Hepatocyte (in vitro differentiated cells): ENCODE measurements at regions not wholly inside any gene's neighbourhood (a gene's known extent, or its start where the extent isn't known, plus 50 kb on each side); places are given as distances from the start of the nearest gene placed in this dataset.

ENCODE experiments used
- DNase-seq: peaks from one replicate; pipeline ENCODE4 v3.0.0-alpha.2; 2016; ENCODE audit warnings: low spot score
- H2AFZ ChIP-seq: fragments of 200-600 bp; sonication (generic); 2 replicates; pipeline ENCODE4 v1.6.0; 2016; ENCODE audit warnings: antibody characterized with exemption, mild to moderate bottlenecking
- H3K27ac ChIP-seq: fragments of 200-600 bp; sonication (generic); 2 replicates; pipeline ENCODE4 v1.5.1; 2016; ENCODE audit warnings: mild to moderate bottlenecking
- H3K27me3 ChIP-seq: fragments of 200-600 bp; sonication (generic); 2 replicates; pipeline ENCODE4 v1.6.1; 2016
- H3K36me3 ChIP-seq: fragments of 200-600 bp; sonication (generic); replicated peaks from 2 replicates; pipeline ENCODE4 v1.5.1; 2016; ENCODE audit warnings: low read depth; ENCODE audit not compliant: insufficient read depth
- H3K4me1 ChIP-seq: fragments of 200-600 bp; sonication (generic); 2 replicates; pipeline ENCODE4 v1.5.1; 2016; ENCODE audit warnings: mild to moderate bottlenecking, moderate library complexity; ENCODE audit not compliant: insufficient read depth
- H3K4me2 ChIP-seq: fragments of 200-600 bp; sonication (generic); 2 replicates; pipeline ENCODE4 v1.6.0; 2016
- H3K4me3 ChIP-seq: fragments of 200-600 bp; sonication (generic); 2 replicates; pipeline ENCODE4 v1.5.1; 2016; ENCODE audit warnings: mild to moderate bottlenecking
- H3K79me2 ChIP-seq: fragments of 200-600 bp; sonication (generic); 2 replicates; pipeline ENCODE4 v1.6.0; 2017; ENCODE audit warnings: mild to moderate bottlenecking
- H3K9me2 ChIP-seq: fragments of 200-600 bp; sonication (generic); replicated peaks from 2 replicates; pipeline ENCODE4 v1.6.0; 2017; ENCODE audit warnings: mild to moderate bottlenecking; ENCODE audit not compliant: insufficient read depth
- H3K9me3 ChIP-seq: fragments of 200-600 bp; sonication (generic); 2 replicates; pipeline ENCODE4 v1.5.1; 2016; ENCODE audit warnings: low read depth, mild to moderate bottlenecking
- H4K20me1 ChIP-seq: fragments of 200-600 bp; sonication (generic); 2 replicates; pipeline ENCODE4 v1.6.0; 2016; ENCODE audit warnings: mild to moderate bottlenecking; ENCODE audit not compliant: insufficient read depth, poor library complexity, severe bottlenecking
- CTCF ChIP-seq: fragments of 200-600 bp; sonication (generic); IDR thresholded peaks from 2 replicates; pipeline ENCODE4 v1.5.1; 2016; ENCODE audit warnings: antibody characterized with exemption, mild to moderate bottlenecking; ENCODE audit not compliant: poor library complexity
- EZH2 ChIP-seq: fragments of 200-600 bp; sonication (generic); IDR thresholded peaks from 2 replicates; pipeline ENCODE4 v1.6.1; 2016; ENCODE audit warnings: antibody characterized with exemption, mild to moderate bottlenecking, borderline replicate concordance
- EZH2phosphoT487 ChIP-seq: fragments of 200-600 bp; sonication (generic); IDR thresholded peaks from one replicate; pipeline ENCODE4 v1.6.1; 2018; ENCODE audit warnings: antibody characterized with exemption, mild to moderate bottlenecking, low read depth, moderate library complexity; ENCODE audit not compliant: unreplicated experiment, severe bottlenecking
- WGBS: methylation state at CpG from one replicate; pipeline ENCODE4 v1.1.6; 2016; ENCODE audit warnings: low lambda C conversion rate; ENCODE audit errors: missing lambda C conversion rate; 5-methylcytosine and 5-hydroxymethylcytosine counted together

GRCh38 chr15:45855907-45856579 is 221.2 kb downstream of the SQOR start:
- Histone ChIP-seq H3K36me3 (no peaks in the 10 kb centered on the region), H3K4me3 (no peak overlapping the region), H3K9me3 (no peaks in the 10 kb centered on the region), H3K27me3 (no peaks in the 10 kb centered on the region), H3K9me2 (no peaks in the 10 kb centered on the region), H2AFZ (no peak overlapping the region), H4K20me1 (no peaks in the 10 kb centered on the region), H3K4me1 (peaks cover 9% of the 10 kb centered on the region), H3K27ac (peak overlapping the region; percentile 49), H3K4me2 (no peak overlapping the region), H3K79me2 (no peaks in the 10 kb centered on the region)
- WGBS, result 67% methylated on average over 4 of the region's 4 CpGs
- DNase-seq, result peak; percentile 13
- no peak for TF ChIP-seq CTCF
- no peak for TF ChIP-seq EZH2phosphoT487
- TF ChIP-seq EZH2, result no peak

GRCh38 chr15:45857291-45857690 is 222.5 kb downstream of the SQOR start:
- Histone ChIP-seq H3K4me2 (no peak overlapping the region), H3K27me3 (no peaks in the 10 kb centered on the region), H3K9me2 (no peaks in the 10 kb centered on the region), H3K9me3 (no peaks in the 10 kb centered on the region), H4K20me1 (no peaks in the 10 kb centered on the region), H3K27ac (no peak overlapping the region), H3K79me2 (no peaks in the 10 kb centered on the region), H3K36me3 (no peaks in the 10 kb centered on the region), H3K4me3 (no peak overlapping the region), H3K4me1 (peaks cover 9% of the 10 kb centered on the region), H2AFZ (no peak overlapping the region)
- WGBS, result 91% methylated on average over 5 of the region's 5 CpGs
- TF ChIP-seq EZH2phosphoT487 (no peak), CTCF (no peak), EZH2 (no peak)
- DNase-seq, result no peak

GRCh38 chr15:45858491-45858890 is 223.7 kb downstream of the SQOR start:
- 92% methylated on average over 3 of the region's 3 CpGs for WGBS
- Histone ChIP-seq H3K4me1 (peaks cover 9% of the 10 kb centered on the region), H3K27ac (no peak overlapping the region), H3K36me3 (no peaks in the 10 kb centered on the region), H3K9me3 (no peaks in the 10 kb centered on the region), H3K79me2 (no peaks in the 10 kb centered on the region), H3K9me2 (no peaks in the 10 kb centered on the region), H3K4me3 (no peak overlapping the region), H4K20me1 (no peaks in the 10 kb centered on the region), H3K27me3 (no peaks in the 10 kb centered on the region), H3K4me2 (no peak overlapping the region), H2AFZ (no peak overlapping the region)
- DNase-seq, result no peak
- no peak for TF ChIP-seq CTCF
- TF ChIP-seq EZH2phosphoT487, result no peak
- TF ChIP-seq EZH2, result no peak

- Histone ChIP-seq H4K20me1 (no peaks in the 10 kb centered on the region), H3K9me2 (no peaks in the 10 kb centered on the region), H3K27me3 (no peaks in the 10 kb centered on the region), H3K79me2 (no peaks in the 10 kb centered on the region), H3K4me3 (no peak overlapping the region), H3K4me2 (no peak overlapping the region), H2AFZ (no peak overlapping the region), H3K9me3 (no peaks in the 10 kb centered on the region), H3K27ac (no peak overlapping the region), H3K36me3 (no peaks in the 10 kb centered on the region), H3K4me1 (no peaks in the 10 kb centered on the region)
- no peak for DNase-seq
- TF ChIP-seq CTCF, result no peak
- TF ChIP-seq EZH2phosphoT487, result no peak
- no peak for TF ChIP-seq EZH2
- WGBS, result 70% methylated on average over 2 of the region's 2 CpGs
Observed at GRCh38 chr15:45862034-45862433, 227.2 kb downstream of the SQOR start.
